ENCODE measurements at regions not wholly inside any gene's neighbourhood (a gene's known extent, or its start where the extent isn't known, plus 50 kb on each side); places are given as distances from the start of the nearest gene placed in this dataset.

GRCh38 chr6:104600639-104600931, 259.1 kb downstream of the HACE1 start:
- TF ChIP-seq CDX4 (CRISPR knock-in tag; IDR thresholded peaks at IDR 0.05; ENCODE audit: borderline replicate concordance) (no peak), MAX (CRISPR knock-in tag; IDR thresholded peaks at IDR 0.05) (no peak), ZNF232 (CRISPR knock-in tag; IDR thresholded peaks at IDR 0.05) (no peak), RORB (CRISPR knock-in tag; IDR thresholded peaks at IDR 0.05) (no peak), AFF4 (CRISPR knock-in tag; IDR thresholded peaks at IDR 0.05; ENCODE audit: borderline replicate concordance) (no peak), CTCF (IDR thresholded peaks at IDR 0.05) (no peak), ZNF263 (CRISPR knock-in tag; IDR thresholded peaks at IDR 0.05; ENCODE audit: low read depth) (no peak), JUN (CRISPR knock-in tag; IDR thresholded peaks at IDR 0.05) (no peak), FOXK1 (CRISPR knock-in tag; IDR thresholded peaks at IDR 0.05) (no peak), E2F5 (CRISPR knock-in tag; IDR thresholded peaks at IDR 0.05) (no peak), NR1H2 (CRISPR knock-in tag; IDR thresholded peaks at IDR 0.05) (no peak), E2F1 (CRISPR knock-in tag; IDR thresholded peaks at IDR 0.05) (no peak)

Measured in WTC11 (cell line).